ENCODE measurements at regions not wholly inside any gene's neighbourhood (a gene's known extent, or its start where the extent isn't known, plus 50 kb on each side); places are given as distances from the start of the nearest gene placed in this dataset.

DNA sequence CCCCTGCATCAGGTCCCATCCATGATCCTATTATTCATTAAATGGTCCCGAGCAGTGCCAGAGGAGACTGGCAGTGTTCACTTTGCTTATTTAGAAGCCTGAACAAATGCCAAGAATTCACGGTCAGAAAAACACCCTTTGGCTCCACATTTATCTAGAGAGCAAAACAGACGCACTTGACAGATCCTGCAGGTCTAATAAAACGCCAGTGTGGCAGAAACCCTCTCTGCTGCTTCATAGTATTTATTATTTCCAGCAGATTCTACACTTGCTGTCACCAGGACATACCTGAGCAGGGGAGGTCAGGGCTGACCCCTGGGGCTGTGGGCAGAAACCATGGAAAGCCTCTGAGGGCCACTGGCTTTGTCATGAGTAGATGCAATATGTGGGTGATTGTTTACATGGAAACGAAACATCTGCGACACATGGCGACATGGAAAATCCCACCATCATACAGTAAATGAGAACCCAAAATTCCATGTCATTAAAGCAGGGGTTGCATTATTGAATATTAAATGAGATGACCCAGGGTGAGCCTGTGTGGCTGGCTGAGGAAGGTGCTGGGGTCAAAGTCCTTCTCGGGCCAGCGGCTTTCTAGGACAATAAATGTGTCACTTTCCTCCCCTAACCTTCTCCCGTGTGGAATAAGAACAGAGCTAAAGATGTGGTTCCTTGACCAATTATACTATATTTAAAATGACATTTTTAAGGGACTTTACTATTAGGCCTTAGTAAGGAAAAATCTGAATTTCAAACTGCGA, 205.9 kb upstream of the SVIL start:
- under 1% methylated on average over 11 of the region's 11 CpGs for WGBS (ENCODE audit: insufficient coverage, low coverage, missing lambda C conversion rate)
- H3K36me3 ChIP-seq (ENCODE audit: control insufficient read depth, insufficient read depth, low read length) = no peaks in the 10 kb centered on the region
- H4K20me1 ChIP-seq (replicated peaks; ENCODE audit: control insufficient read depth, insufficient read depth, low read length) = 0 out of 2 replicates have a peak, but pooled peaks cover 3% of the 10 kb centered on the region
- H3K27ac ChIP-seq (ENCODE audit: extremely low read depth, low read depth, low read length) = no peak overlapping the region
- in situ Hi-C loops (cut with MboI) = no loop called here
- FAIRE-seq = no peak
- H3K4me3 ChIP-seq = no peak overlapping the region
- H3K27me3 ChIP-seq (ENCODE audit: control insufficient read depth in 2 of 2, insufficient read depth in 2 of 2, low read length in 2 of 2) = peaks cover 0 to 32% of the 10 kb centered on the region in 2 experiments; a peak in 3 of 5 replicates
- DNase-seq (ENCODE audit: extremely low read depth in 1 of 4, low spot score in 3 of 4) = no peak
- TF ChIP-seq ZBTB7A (IDR thresholded peaks at IDR 0.05; ENCODE audit: borderline replicate concordance, control insufficient read depth, low read depth, low read length) = no peak
- TF ChIP-seq BRF2 (IDR thresholded peaks at IDR 0.05; ENCODE audit: borderline replicate concordance, insufficient read depth, insufficient read length) = no peak
- TF ChIP-seq VEZF1 (CRISPR knock-in tag; IDR thresholded peaks at IDR 0.05) = no peak
- TF ChIP-seq ETS2 (tag; IDR thresholded peaks at IDR 0.05; ENCODE audit: borderline replicate concordance, poor library complexity, severe bottlenecking) = no peak
- no peak for TF ChIP-seq ZNF280B (CRISPR knock-in tag; IDR thresholded peaks at IDR 0.05)
- TF ChIP-seq POLR3G (IDR thresholded peaks at IDR 0.05; ENCODE audit: extremely low read depth, insufficient read length, insufficient replicate concordance) = no peak
- TF ChIP-seq TSC22D4 (tag; IDR thresholded peaks at IDR 0.05) = no peak
- TF ChIP-seq ZNF316 (IDR thresholded peaks at IDR 0.05) = no peak
- no peak for TF ChIP-seq CC2D1A (IDR thresholded peaks at IDR 0.05)
- no peak for TF ChIP-seq MECOM (CRISPR knock-in tag; IDR thresholded peaks at IDR 0.05)
- TF ChIP-seq NR2F6 (CRISPR knock-in tag; IDR thresholded peaks at IDR 0.05) = no peak
- TF ChIP-seq HMBOX1 (IDR thresholded peaks at IDR 0.05) = no peak
- no peak for TF ChIP-seq MTA1 (IDR thresholded peaks at IDR 0.05; ENCODE audit: borderline replicate concordance)
- CTCF ChIA-PET (ENCODE audit: low intra/inter-chr PET ratio) = no interaction called here
- H2AFZ ChIP-seq (ENCODE audit: low read depth, low read length) = no peak overlapping the region
- no peaks in the 10 kb centered on the region for H3K4me1 ChIP-seq (replicated peaks in 1 of 2; ENCODE audit: control insufficient read depth in 2 of 2, insufficient read depth in 2 of 2, low read length in 2 of 2)
- no peaks in the 10 kb centered on the region for H3K9me3 ChIP-seq (replicated peaks; ENCODE audit: control insufficient read depth, insufficient read depth, low read depth, low read length)
- no peak overlapping the region for H3K4me2 ChIP-seq (ENCODE audit: insufficient read depth, low read length)
- no peaks in the 10 kb centered on the region for H3K79me2 ChIP-seq (ENCODE audit: control insufficient read depth, insufficient read depth, low read length)
- POLR2A ChIA-PET = no interaction called here
- H3K9ac ChIP-seq (ENCODE audit: insufficient read depth in 1 of 2, low read depth in 2 of 2, low read length in 2 of 2) = no peak overlapping the region
- BruUV-seq (replicated peaks) = no TSS peak
- no peaks in the 10 kb centered on the region for H3K9me1 ChIP-seq (ENCODE audit: control insufficient read depth, insufficient read depth, low read length)
- intact Hi-C loops (cut with micrococcal nuclease) = no loop called here
- ATAC-seq = no peak

Measured in K562 (cell line).